ENCODE measurements at regions not wholly inside any gene's neighbourhood (a gene's known extent, or its start where the extent isn't known, plus 50 kb on each side); places are given as distances from the start of the nearest gene placed in this dataset.
A peak's percentile ranks its signal among the peaks of the same experiment; 100 is the strongest.
"Not testable (repeated sequence)": the region's sequence is repeated elsewhere in the genome, so short reads cannot be mapped to it uniquely, and the experiment has no call there.

DNA sequence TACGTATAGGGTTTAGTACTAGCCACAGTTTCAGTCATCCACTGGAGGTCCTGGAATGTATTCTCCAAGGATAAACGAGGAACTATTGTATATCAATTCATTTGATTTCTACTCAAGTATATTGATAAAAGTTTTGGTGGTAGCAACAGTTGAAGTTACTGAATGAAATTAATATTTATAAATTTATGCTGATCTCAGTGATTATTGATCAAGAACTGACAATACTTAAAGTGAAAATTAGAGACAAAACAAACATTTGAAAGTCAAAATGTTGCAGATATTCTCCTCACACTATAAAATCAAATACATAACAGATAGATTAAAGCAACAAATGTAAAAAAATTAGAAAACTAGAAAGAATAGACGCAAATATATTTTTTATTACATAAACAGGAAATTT, 150.9 kb upstream of the SLC35G4 start:
- no peak for DNase-seq

GRCh38 chr18:11457853-11458252, 151.5 kb upstream of the SLC35G4 start:
- DNase-seq: not testable (repeated sequence)

GRCh38 chr18:11454040-11454439, 155.4 kb upstream of the SLC35G4 start:
- DNase-seq: no peak

DNA sequence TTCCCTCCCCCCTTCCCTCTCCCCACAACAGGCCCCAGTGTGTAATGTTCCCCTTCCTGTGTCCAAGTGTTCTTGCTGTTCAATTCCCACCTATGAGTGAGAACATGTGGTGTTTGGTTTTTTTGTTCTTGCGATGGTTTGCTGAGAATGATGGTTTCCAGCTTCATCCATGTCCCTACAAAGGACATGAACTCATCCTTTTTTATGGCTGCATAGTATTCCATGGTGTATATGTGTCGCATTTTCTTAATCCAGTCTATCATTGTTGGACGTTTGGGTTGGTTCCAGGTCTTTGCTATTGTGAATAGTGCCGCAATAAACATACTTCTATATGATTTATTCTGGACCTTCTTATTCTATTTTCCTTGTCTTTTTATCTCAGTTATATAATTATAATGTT, 165.2 kb upstream of the SLC35G4 start:
- not testable (repeated sequence) for DNase-seq

DNA sequence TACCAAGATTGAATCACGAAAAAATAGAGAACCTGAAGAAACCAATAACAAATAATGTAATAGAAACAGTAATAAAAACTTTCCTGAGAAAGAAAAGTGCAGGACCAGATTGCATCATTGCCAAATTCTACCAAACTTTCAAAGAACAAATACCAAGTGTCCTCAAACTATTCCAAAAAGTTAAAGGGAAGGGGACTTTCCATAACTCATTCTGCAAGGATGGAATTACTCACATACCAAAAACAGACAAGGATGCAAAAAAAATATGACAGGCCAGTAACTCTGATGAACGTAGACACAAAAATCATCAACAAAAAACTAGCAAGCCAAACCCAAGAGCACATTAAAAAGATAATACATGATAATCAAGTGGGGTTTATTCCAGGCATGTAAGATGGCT, 172.3 kb upstream of the SLC35G4 start:
- DNase-seq: no peak

- no peak for DNase-seq
Measured at GRCh38 chr18:11432360-11432811, 177.0 kb upstream of the SLC35G4 start.

DNA sequence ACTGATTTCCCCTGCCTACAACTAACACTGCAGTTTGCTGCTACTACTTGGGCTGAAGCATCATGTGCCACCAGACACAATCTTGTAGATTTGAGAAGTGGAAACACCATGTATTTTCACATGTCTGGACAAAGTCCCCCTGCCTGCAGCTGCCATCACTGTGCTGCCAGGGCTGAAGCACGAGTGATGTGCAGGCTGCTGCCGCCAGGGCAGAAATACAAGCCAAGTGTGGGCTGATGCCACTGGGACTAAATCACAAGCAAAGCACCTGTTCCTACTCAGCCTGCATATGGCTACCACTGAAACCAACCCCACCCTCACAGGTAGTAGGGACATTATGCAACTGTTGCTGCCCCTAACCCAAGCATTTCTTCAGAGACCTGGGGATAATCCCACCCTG, 179.5 kb upstream of the SLC35G4 start:
- no peak for DNase-seq

- DNase-seq: peak; percentile 7
Measured at GRCh38 chr18:11425211-11425610, 184.2 kb upstream of the SLC35G4 start.

GRCh38 chr18:11419338-11419737, 190.1 kb upstream of the SLC35G4 start:
- no peak for DNase-seq

GRCh38 chr18:11412811-11413210, 196.6 kb upstream of the SLC35G4 start:
- no peak for DNase-seq

DNA sequence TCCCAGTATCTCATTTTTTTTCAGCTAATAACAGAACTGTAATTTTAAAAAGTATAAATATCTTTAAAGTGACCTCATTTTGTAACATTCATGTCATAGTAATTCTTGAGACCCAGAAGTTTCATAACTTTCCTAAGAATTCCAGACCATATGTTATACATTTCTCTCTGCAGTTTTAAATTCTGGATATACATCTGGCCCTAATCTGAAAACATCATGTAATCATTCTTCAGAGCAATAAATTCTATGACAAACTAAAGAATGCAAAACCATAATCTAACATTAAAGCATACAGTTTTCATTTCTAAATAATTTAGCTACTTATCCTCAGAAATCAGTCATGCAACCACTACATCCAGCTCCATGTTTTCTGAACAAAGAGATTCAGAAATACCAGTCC, 198.3 kb upstream of the SLC35G4 start:
- DNase-seq: peak; percentile 12

DNA sequence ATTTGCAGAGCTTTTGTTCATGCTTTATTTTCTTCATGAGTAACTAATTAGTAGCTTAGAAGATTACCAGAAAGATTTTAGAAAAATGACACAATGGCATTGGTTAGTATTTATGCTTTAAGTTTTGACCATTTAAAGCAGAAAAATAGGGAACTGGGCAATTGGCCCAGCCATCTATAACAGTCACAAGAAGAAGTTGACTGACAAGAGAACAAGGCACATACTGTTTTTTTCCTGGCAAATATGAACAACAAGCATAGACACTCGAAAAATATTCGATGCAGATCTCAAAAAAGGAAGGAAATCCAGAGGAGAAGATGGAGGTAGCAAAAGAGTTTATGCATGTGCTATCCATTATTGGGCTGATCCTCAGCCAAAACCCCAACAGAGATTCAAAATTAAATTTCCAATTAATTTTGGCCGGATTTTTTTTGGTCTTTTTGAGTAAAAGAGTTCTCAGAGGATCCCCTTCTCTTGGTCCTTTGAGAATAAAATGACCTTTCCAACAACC, 200.8 kb upstream of the SLC35G4 start:
- DNase-seq: no peak

DNA sequence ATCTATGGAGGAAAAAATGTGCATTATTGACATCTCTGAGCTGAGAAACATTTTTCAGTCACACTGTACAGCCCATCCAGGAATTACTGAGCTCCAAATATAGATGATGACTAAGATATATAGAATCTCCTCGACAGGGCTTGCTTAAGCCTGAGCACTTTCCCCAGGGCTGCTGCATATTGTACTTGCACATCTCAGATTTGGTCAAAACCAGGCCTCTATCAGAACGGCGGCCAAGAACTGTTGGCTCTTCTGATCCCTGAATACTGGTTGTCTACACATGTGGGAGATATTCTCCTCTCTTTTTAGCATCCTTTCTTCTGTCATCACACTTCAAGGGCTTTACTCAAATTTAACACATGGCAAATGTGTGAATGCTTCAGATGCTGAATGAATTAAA, 201.5 kb upstream of the SLC35G4 start:
- DNase-seq: no peak

DNA sequence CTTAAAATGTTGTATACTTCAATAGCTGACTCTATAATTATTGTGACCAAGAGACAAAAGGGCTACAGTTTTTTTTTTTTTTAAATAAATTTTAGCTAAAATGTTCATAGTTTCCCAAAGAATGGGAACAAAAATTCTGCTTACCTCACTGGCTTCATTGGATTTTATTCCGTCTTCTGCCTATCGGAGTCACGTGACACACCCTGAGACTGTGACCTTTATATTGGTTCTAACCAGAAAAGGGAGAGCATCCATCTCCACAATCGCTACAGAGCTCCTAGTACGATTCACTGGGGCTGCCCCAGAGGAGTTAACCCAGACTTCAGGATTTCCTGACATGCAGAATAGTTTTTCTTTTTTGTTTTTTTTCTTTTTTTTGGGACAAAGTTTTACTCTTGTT, 203.6 kb upstream of the SLC35G4 start:
- DNase-seq: no peak

DNA sequence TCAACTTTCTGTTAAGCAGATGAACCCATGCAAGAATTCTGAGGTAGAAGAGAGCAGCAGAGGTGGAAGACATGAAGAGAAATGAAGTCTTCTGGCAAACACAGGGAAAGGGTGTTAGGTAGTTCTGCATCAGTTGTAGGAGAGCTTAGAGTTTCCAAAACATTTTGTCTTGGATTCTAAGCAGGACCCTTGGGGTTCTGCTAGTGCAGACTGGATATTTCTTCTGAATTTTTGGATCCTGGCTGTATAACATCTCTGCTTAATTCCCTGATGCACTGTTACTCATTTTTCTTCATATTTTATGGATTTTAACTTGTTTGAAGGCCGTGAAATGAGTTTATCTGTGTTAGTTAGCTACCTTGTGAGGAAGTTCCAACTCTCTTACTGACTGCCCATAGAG, 208.7 kb upstream of the SLC35G4 start:
- no peak for DNase-seq

- DNase-seq: no peak
Measured at GRCh38 chr18:11398625-11399024, 210.8 kb upstream of the SLC35G4 start.

GRCh38 chr18:11392980-11393885, 216.2 kb upstream of the SLC35G4 start:
- no peak for DNase-seq

DNA sequence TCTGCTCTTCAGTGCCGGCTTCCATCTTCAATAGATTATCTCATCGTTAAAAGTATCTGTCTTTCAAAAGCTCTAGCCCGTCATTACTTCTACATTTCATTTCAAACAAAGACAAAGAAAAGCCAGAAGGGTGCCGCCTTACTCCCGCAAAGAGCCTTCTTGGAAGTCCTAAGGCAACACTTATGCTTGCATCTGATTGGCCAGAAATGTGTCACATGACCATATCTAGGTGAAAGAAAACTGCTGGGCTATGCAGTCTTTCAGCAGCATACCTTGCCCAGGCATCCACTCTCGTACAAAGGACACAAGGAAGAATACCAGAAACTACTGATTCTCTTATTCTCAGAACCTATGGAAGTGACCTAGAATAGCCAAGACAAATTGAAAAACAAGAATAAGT, 217.1 kb upstream of the SLC35G4 start:
- DNase-seq: no peak

DNA sequence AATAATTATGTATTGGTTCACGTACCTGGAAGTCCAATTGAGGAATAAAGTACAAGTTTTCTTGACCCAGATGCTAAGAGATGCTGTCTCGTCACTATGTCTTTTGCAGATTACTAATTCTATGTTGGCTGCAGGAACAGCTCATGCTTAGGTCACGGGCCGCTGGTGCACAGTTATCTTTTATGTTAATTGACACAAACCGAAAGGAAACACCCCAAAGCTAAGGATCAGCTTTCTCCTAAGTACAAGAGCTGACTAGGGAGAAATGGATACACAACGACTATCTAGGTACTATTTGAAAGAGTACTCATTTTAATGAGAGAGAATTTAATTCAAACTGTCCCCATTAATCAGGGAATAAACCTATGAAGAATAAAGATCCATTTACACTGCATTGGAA, 217.7 kb upstream of the SLC35G4 start:
- peak; percentile 28 for DNase-seq

- no peak for DNase-seq
Measured at GRCh38 chr18:11388755-11389680, 220.4 kb upstream of the SLC35G4 start.

DNA sequence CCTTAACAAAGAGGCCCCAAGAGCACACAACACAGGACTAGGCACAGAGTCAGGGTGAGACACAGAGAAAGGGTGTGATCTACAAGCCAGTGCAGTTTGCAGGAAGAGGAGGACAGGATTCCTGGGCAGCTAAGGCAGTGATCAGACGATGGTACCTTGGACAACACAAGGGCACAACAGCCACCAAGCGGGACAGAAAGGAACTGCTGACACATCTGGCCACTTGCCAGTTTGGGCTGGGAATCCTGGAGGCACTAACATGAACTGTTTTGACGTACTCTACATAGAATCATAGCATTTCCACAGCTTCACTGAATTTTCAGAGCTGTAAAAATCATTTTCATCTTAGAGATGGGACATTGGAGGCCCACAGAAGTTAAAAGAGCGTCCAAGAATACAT, 221.5 kb upstream of the SLC35G4 start:
- no peak for DNase-seq

- no peak for DNase-seq
Measured at GRCh38 chr18:11383381-11383780, 226.0 kb upstream of the SLC35G4 start.

DNA sequence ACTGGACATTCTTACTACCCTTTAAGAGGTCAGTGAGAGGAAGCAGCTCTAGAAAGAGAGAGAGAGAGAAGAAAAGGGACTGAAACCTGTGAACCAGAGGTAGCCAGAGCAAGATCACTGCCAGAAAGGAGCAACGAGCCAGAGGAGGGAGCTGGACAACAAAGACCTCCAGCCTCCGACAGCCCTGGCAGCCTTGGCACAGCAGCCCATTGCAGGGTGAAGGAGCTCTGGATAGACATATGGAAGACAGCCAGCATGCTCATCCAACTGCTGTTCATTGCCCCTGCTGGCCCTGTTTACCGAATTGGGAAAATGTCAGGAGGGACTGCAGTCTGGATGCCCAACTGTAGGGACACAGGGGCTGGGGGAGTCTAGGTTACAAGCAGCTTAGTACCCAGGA, 228.4 kb upstream of the SLC35G4 start:
- no peak for DNase-seq

Measured in renal pelvis (tissue), 1 donor.